K562 (cell line): ENCODE measurements at regions not wholly inside any gene's neighbourhood (a gene's known extent, or its start where the extent isn't known, plus 50 kb on each side); places are given as distances from the start of the nearest gene placed in this dataset.

Experiments
- ATAC-seq: fragments of 200-7000 bp; cut with Tn5 transposase; 3 replicates; pipeline ENCODE4 v1.9.1; 2020; ENCODE audit warnings: moderate library complexity
- BruUV-seq: library from RNA; stranded (reverse); fragments of 400-500 nt; replicated peaks from 2 replicates; lab custom pipeline; 2021; lab: Mats Ljungman, UMichigan
- CTCF ChIA-PET: fragments of 300-600 bp; formaldehyde crosslinking; extraction: SDS; loops from one replicate; lab custom pipeline; 2021; ENCODE audit warnings: low intra/inter-chr PET ratio; lab: Yijun Ruan, JAX
- POLR2A ChIA-PET: fragments of 300-600, 350-650 bp; sonication (Branson Sonifier 250); formaldehyde crosslinking; extraction: SDS; loops from one replicate; lab custom pipeline; 2021; ENCODE audit warnings: antibody characterized with exemption, inconsistent platforms; lab: Yijun Ruan, JAX
- DNase-seq, 4 experiments: peaks; one replicate each; pipeline versions ENCODE4 v3.0.0 to v3.0.0-alpha.2; 2011 to 2018; ENCODE audit warnings: low spot score in 3 of 4, mixed read lengths in 3 of 4; ENCODE audit errors: extremely low read depth in 1 of 4
- FAIRE-seq: peaks from 2 replicates; lab custom pipeline; 2011; peaks lifted over from hg19 to GRCh38; lab: Jason Lieb, UNC
- H2AFZ ChIP-seq: 2 replicates; pipeline ENCODE4 v1.6.0; 2011; ENCODE audit warnings: low read depth, low read length, control low read depth, inconsistent platforms
- H3K27ac ChIP-seq: fragments of 200-600 bp; 3 replicates; pipeline ENCODE4 v1.8.0; 2011; ENCODE audit warnings: low read depth, mild to moderate bottlenecking, control low read depth, inconsistent platforms, low read length, moderate library complexity, mixed read lengths; ENCODE audit errors: extremely low read depth
- H3K27me3 ChIP-seq, 2 experiments: fragments of 300-600 bp in 1 of 2; 2 replicates in 1 of 2; 3 replicates in 1 of 2; pipeline versions ENCODE4 v1.6.0 to v1.8.0; 2011; ENCODE audit warnings: inconsistent platforms in 2 of 2, low read length in 2 of 2, mild to moderate bottlenecking in 1 of 2, mixed read lengths in 1 of 2, moderate library complexity in 1 of 2; ENCODE audit not compliant: control insufficient read depth in 2 of 2, insufficient read depth in 2 of 2
- H3K36me3 ChIP-seq: fragments of 300-600 bp; 3 replicates; pipeline ENCODE4 v1.8.0; 2011; ENCODE audit warnings: mild to moderate bottlenecking, low read length, inconsistent platforms; ENCODE audit not compliant: control insufficient read depth, insufficient read depth
- H3K4me1 ChIP-seq, 2 experiments: fragments of 200-600 bp in 1 of 2; replicated peaks in 1 of 2; 2 replicates in 1 of 2; 3 replicates in 1 of 2; pipeline versions ENCODE4 v1.5.1 to v1.8.0; 2011; ENCODE audit warnings: inconsistent platforms in 2 of 2, low read length in 2 of 2, mild to moderate bottlenecking in 1 of 2, mixed read lengths in 1 of 2, moderate library complexity in 1 of 2; ENCODE audit not compliant: control insufficient read depth in 2 of 2, insufficient read depth in 2 of 2
- H3K4me2 ChIP-seq: 2 replicates; pipeline ENCODE4 v1.6.1; 2011; ENCODE audit warnings: low read length, control low read depth, inconsistent platforms, mixed read lengths; ENCODE audit not compliant: insufficient read depth
- H3K4me3 ChIP-seq: fragments of 200-600 bp; sonication (generic), shearing (Covaris generic); 2 replicates; pipeline ENCODE4 v1.5.1; 2016; ENCODE audit warnings: control low read depth, inconsistent platforms
- H3K79me2 ChIP-seq: fragments of 200-600 bp; 3 replicates; pipeline ENCODE4 v1.8.0; 2011; ENCODE audit warnings: low read length, inconsistent platforms; ENCODE audit not compliant: control insufficient read depth, insufficient read depth
- H3K9ac ChIP-seq, 2 experiments: 2 replicates each; pipeline versions ENCODE4 v1.6.0 to v1.6.1; 2011; ENCODE audit warnings: low read depth in 2 of 2, low read length in 2 of 2, control low read depth in 1 of 2, inconsistent platforms in 1 of 2, mild to moderate bottlenecking in 1 of 2, mixed read lengths in 1 of 2; ENCODE audit not compliant: insufficient read depth in 1 of 2
- H3K9me1 ChIP-seq: one replicate; pipeline ENCODE4 v1.6.0; 2011; ENCODE audit warnings: inconsistent platforms, mild to moderate bottlenecking, low read length, moderate library complexity; ENCODE audit not compliant: control insufficient read depth, insufficient read depth
- H3K9me3 ChIP-seq: replicated peaks from 2 replicates; pipeline ENCODE4 v1.5.1; 2011; ENCODE audit warnings: low read depth, low read length, inconsistent platforms; ENCODE audit not compliant: control insufficient read depth, insufficient read depth
- H4K20me1 ChIP-seq: replicated peaks from 2 replicates; pipeline ENCODE4 v1.6.1; 2011; ENCODE audit warnings: low read length, inconsistent platforms, mixed read lengths; ENCODE audit not compliant: control insufficient read depth, insufficient read depth
- RBM14 ChIP-seq: fragments of 200-400 bp; formaldehyde crosslinking; IDR thresholded peaks from 2 replicates; pipeline ENCODE4 v1.6.1; 2018; ENCODE audit warnings: low read depth, mild to moderate bottlenecking, low read length, moderate library complexity, borderline replicate concordance; ENCODE audit not compliant: insufficient read depth
- WGBS: fragments of 100-300 bp; shearing (Covaris generic); methylation state at CpG from one replicate; pipeline ENCODE4 v1.1.6; 2016; ENCODE audit warnings: low coverage, mixed read lengths; ENCODE audit not compliant: insufficient coverage; ENCODE audit errors: missing lambda C conversion rate; 5-methylcytosine and 5-hydroxymethylcytosine counted together
- in situ Hi-C: fragments of 300-500 bp; cut with MboI; formaldehyde crosslinking; loops from 4 replicates; pipeline ENCODE4 v1.15.0; 2018; ENCODE audit warnings: inconsistent platforms, mixed read lengths
- intact Hi-C: fragments of 100-400 bp; cut with micrococcal nuclease; formaldehyde crosslinking; loops from 2 replicates; pipeline ENCODE4 v1.14.2; 2022
- TF ChIP-seq, protein P1 (sequence below), 2 experiments: fragments of 450-650 bp; IDR thresholded peaks; 2 replicates each; pipeline ENCODE4 v1.6.1; 2018; ENCODE audit warnings: mild to moderate bottlenecking in 2 of 2, low read depth in 1 of 2; ENCODE audit not compliant: partially characterized antibody in 2 of 2

GRCh38 chr3:99232696-99233095, 331.2 kb upstream of the DCBLD2 start:
- H4K20me1 ChIP-seq = no peaks in the 10 kb centered on the region
- H3K4me1 ChIP-seq = no peaks in the 10 kb centered on the region
- FAIRE-seq (no peak), ATAC-seq (no peak), DNase-seq (no peak)
- POLR2A ChIA-PET = no interaction called here
- no peak overlapping the region for H2AFZ ChIP-seq
- no peaks in the 10 kb centered on the region for H3K9me1 ChIP-seq
- no TSS peak for BruUV-seq
- no peak overlapping the region for H3K9ac ChIP-seq
- WGBS = 0% methylated on average over 1 of the region's 1 CpG
- in situ Hi-C loops = no loop called here
- intact Hi-C loops = no loop called here
- no peaks in the 10 kb centered on the region for H3K36me3 ChIP-seq
- TF ChIP-seq, protein P1, sequence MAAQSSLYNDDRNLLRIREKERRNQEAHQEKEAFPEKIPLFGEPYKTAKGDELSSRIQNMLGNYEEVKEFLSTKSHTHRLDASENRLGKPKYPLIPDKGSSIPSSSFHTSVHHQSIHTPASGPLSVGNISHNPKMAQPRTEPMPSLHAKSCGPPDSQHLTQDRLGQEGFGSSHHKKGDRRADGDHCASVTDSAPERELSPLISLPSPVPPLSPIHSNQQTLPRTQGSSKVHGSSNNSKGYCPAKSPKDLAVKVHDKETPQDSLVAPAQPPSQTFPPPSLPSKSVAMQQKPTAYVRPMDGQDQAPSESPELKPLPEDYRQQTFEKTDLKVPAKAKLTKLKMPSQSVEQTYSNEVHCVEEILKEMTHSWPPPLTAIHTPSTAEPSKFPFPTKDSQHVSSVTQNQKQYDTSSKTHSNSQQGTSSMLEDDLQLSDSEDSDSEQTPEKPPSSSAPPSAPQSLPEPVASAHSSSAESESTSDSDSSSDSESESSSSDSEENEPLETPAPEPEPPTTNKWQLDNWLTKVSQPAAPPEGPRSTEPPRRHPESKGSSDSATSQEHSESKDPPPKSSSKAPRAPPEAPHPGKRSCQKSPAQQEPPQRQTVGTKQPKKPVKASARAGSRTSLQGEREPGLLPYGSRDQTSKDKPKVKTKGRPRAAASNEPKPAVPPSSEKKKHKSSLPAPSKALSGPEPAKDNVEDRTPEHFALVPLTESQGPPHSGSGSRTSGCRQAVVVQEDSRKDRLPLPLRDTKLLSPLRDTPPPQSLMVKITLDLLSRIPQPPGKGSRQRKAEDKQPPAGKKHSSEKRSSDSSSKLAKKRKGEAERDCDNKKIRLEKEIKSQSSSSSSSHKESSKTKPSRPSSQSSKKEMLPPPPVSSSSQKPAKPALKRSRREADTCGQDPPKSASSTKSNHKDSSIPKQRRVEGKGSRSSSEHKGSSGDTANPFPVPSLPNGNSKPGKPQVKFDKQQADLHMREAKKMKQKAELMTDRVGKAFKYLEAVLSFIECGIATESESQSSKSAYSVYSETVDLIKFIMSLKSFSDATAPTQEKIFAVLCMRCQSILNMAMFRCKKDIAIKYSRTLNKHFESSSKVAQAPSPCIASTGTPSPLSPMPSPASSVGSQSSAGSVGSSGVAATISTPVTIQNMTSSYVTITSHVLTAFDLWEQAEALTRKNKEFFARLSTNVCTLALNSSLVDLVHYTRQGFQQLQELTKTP (IDR thresholded peaks at IDR 0.05; ENCODE audit: low read depth in 1 of 2, partially characterized antibody in 2 of 2) = no peak
- no peak for TF ChIP-seq RBM14
- no peaks in the 10 kb centered on the region for H3K79me2 ChIP-seq
- H3K4me2 ChIP-seq = no peak overlapping the region
- no peaks in the 10 kb centered on the region for H3K27me3 ChIP-seq
- H3K9me3 ChIP-seq = no peaks in the 10 kb centered on the region
- H3K4me3 ChIP-seq = no peak overlapping the region
- H3K27ac ChIP-seq = no peak overlapping the region
- CTCF ChIA-PET = no interaction called here
